A673 (cell line): ENCODE measurements at regions not wholly inside any gene's neighbourhood (a gene's known extent, or its start where the extent isn't known, plus 50 kb on each side); places are given as distances from the start of the nearest gene placed in this dataset.

Experiments used
- EZH2 ChIP-seq: fragments of 200-600 bp; sonication (generic); IDR thresholded peaks from 2 replicates; pipeline ENCODE4 v1.6.1; 2017; ENCODE audit warnings: borderline replicate concordance, low read depth, mild to moderate bottlenecking, mixed read lengths, antibody characterized with exemption, low read length; ENCODE audit not compliant: poor library complexity, severe bottlenecking
- TF ChIP-seq, protein P1 (sequence below): fragments of 300-800, 200-600 bp; sonication (generic); conservative IDR thresholded peaks from 2 replicates; pipeline ENCODE4 v1.5.1; 2017; ENCODE audit warnings: low read depth, mild to moderate bottlenecking, antibody characterized with exemption, low read length, moderate library complexity, mixed read lengths

DNA sequence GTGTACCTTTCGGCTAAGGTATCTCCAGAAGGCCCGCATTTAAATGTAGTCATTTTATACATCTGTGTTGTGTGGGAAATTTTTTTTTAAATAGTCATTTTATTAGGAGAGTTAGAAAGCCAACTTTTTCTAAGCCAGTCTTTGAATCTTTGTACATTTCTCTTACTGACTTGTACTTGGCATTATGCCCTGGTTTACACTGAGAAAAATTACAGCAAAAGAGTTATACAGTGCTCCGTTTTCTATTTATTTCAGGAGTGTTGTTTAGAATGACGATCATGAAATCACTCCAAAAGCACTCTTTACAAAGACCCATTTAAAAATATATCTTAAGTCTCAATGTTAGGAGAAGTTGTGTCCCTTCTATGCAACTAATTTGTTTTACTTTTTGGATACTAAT lies 91.8 kb downstream of the CYB561 start:
- TF ChIP-seq, protein P1, sequence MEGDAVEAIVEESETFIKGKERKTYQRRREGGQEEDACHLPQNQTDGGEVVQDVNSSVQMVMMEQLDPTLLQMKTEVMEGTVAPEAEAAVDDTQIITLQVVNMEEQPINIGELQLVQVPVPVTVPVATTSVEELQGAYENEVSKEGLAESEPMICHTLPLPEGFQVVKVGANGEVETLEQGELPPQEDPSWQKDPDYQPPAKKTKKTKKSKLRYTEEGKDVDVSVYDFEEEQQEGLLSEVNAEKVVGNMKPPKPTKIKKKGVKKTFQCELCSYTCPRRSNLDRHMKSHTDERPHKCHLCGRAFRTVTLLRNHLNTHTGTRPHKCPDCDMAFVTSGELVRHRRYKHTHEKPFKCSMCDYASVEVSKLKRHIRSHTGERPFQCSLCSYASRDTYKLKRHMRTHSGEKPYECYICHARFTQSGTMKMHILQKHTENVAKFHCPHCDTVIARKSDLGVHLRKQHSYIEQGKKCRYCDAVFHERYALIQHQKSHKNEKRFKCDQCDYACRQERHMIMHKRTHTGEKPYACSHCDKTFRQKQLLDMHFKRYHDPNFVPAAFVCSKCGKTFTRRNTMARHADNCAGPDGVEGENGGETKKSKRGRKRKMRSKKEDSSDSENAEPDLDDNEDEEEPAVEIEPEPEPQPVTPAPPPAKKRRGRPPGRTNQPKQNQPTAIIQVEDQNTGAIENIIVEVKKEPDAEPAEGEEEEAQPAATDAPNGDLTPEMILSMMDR = no peak
- TF ChIP-seq EZH2 = no peak
